Breast epithelium (tissue), 3 donors: ENCODE measurements at regions not wholly inside any gene's neighbourhood (a gene's known extent, or its start where the extent isn't known, plus 50 kb on each side); places are given as distances from the start of the nearest gene placed in this dataset.

Experiments
- CTCF ChIP-seq, 3 donors: fragments of 450-650 bp; IDR thresholded peaks; one replicate each; pipeline ENCODE4 v1.5.1; 2016 to 2017; ENCODE audit warnings: antibody characterized with exemption in 3 of 3, mild to moderate bottlenecking in 3 of 3, moderate library complexity in 3 of 3
- POLR2AphosphoS5 ChIP-seq, 3 donors: sonication (generic); formaldehyde crosslinking; IDR thresholded peaks; one replicate each; pipeline ENCODE4 v1.6.1; 2017; ENCODE audit warnings: antibody characterized with exemption in 3 of 3

- TF ChIP-seq POLR2AphosphoS5 (IDR thresholded peaks at IDR 0.05) (no peak), CTCF (IDR thresholded peaks at IDR 0.05) (no peak)
Measured at GRCh38 chr12:112656141-112656540, 135.4 kb upstream of the RPH3A start.
